Natural killer cell (primary cell): ENCODE measurements at regions not wholly inside any gene's neighbourhood (a gene's known extent, or its start where the extent isn't known, plus 50 kb on each side); places are given as distances from the start of the nearest gene placed in this dataset.

Source experiments
- ATAC-seq, 3 donors: fragments of 150-1000 bp in 2 of 3; fragments of 200-7000 bp in 1 of 3; cut with Tn5 transposase; 1 replicate in 1 of 3; 2 replicates in 2 of 3; pipeline ENCODE4 v1.10.0; 2021; ENCODE audit warnings: mild to moderate bottlenecking in 2 of 3, moderate library complexity in 2 of 3
- DNase-seq, 2 donors: peaks; one replicate each; pipeline versions ENCODE4 v3.0.0 to v3.0.0-alpha.2; 2013 to 2021; ENCODE audit warnings: mixed read lengths in 1 of 2
- H3K27ac ChIP-seq: one replicate; pipeline ENCODE4 v1.5.1; 2013; ENCODE audit warnings: mild to moderate bottlenecking, low read length
- H3K27me3 ChIP-seq: one replicate; pipeline ENCODE4 v1.6.1; 2013; ENCODE audit warnings: low read length; ENCODE audit not compliant: control insufficient read depth, insufficient read depth
- H3K36me3 ChIP-seq: one replicate; pipeline ENCODE4 v1.6.1; 2013; ENCODE audit warnings: low read length; ENCODE audit not compliant: control insufficient read depth, insufficient read depth
- H3K4me1 ChIP-seq: one replicate; pipeline ENCODE4 v1.6.1; 2013; ENCODE audit warnings: low read length; ENCODE audit not compliant: control insufficient read depth, insufficient read depth
- H3K4me3 ChIP-seq: one replicate; pipeline ENCODE4 v1.5.1; 2013; ENCODE audit warnings: low read length
- H3K9me3 ChIP-seq: one replicate; pipeline ENCODE4 v1.6.1; 2013; ENCODE audit warnings: low read length; ENCODE audit not compliant: control insufficient read depth, insufficient read depth
- H3K27ac Mint-ChIP-seq, 2 donors: one replicate each; pipeline ENCODE4 v1.8.0; 2022; ENCODE audit warnings: mild to moderate bottlenecking in 2 of 2, mixed read lengths in 2 of 2, moderate library complexity in 1 of 2
- H3K27me3 Mint-ChIP-seq, 2 donors: one replicate each; pipeline ENCODE4 v1.8.0; 2022; ENCODE audit warnings: low read depth in 2 of 2, mixed read lengths in 2 of 2
- H3K36me3 Mint-ChIP-seq: one replicate; pipeline ENCODE4 v1.8.0; 2022; ENCODE audit warnings: mixed read lengths
- H3K4me1 Mint-ChIP-seq, 2 donors: one replicate each; pipeline ENCODE4 v1.8.0; 2022; ENCODE audit warnings: mixed read lengths in 2 of 2
- H3K4me3 Mint-ChIP-seq: one replicate; pipeline ENCODE4 v1.8.0; 2022; ENCODE audit warnings: mild to moderate bottlenecking, moderate library complexity, mixed read lengths
- H3K9me3 Mint-ChIP-seq, 2 donors: one replicate each; pipeline ENCODE4 v1.8.0; 2022; ENCODE audit warnings: mixed read lengths in 2 of 2
- WGBS: methylation state at CpG from one replicate; pipeline ENCODE4 v1.1.7; 2013; ENCODE audit warnings: missing lambda C conversion rate; ENCODE audit not compliant: insufficient coverage; 5-methylcytosine and 5-hydroxymethylcytosine counted together
- intact Hi-C: fragments of 100-400 bp; cut with micrococcal nuclease; formaldehyde crosslinking; loops from one replicate; pipeline ENCODE4 v1.14.2; 2022
- TF ChIP-seq, protein P1 (sequence below): fragments of 200-600 bp; IDR thresholded peaks from one replicate; pipeline ENCODE4 v1.8.0; 2022; ENCODE audit warnings: antibody characterized with exemption

GRCh38 chr4:126895988-126896570, 736.7 kb upstream of the INTU start:
- Mint-ChIP-seq H3K4me1 (no peaks in the 10 kb centered on the region), H3K9me3 (peaks cover 15 to 25% of the 10 kb centered on the region in 2 donors), H3K27me3 (no peaks in the 10 kb centered on the region), H3K27ac (no peak overlapping the region), H3K36me3 (no peaks in the 10 kb centered on the region), H3K4me3 (no peak overlapping the region)
- TF ChIP-seq, protein P1, sequence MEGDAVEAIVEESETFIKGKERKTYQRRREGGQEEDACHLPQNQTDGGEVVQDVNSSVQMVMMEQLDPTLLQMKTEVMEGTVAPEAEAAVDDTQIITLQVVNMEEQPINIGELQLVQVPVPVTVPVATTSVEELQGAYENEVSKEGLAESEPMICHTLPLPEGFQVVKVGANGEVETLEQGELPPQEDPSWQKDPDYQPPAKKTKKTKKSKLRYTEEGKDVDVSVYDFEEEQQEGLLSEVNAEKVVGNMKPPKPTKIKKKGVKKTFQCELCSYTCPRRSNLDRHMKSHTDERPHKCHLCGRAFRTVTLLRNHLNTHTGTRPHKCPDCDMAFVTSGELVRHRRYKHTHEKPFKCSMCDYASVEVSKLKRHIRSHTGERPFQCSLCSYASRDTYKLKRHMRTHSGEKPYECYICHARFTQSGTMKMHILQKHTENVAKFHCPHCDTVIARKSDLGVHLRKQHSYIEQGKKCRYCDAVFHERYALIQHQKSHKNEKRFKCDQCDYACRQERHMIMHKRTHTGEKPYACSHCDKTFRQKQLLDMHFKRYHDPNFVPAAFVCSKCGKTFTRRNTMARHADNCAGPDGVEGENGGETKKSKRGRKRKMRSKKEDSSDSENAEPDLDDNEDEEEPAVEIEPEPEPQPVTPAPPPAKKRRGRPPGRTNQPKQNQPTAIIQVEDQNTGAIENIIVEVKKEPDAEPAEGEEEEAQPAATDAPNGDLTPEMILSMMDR, result no peak
- ATAC-seq (no peak), DNase-seq (no peak)
- no peak overlapping the region for H3K27ac ChIP-seq
- no peak overlapping the region for H3K4me3 ChIP-seq
- intact Hi-C loops, result no loop called here
- H3K36me3 ChIP-seq, result no peaks in the 10 kb centered on the region
- no peaks in the 10 kb centered on the region for H3K27me3 ChIP-seq
- H3K9me3 ChIP-seq, result peaks cover 11% of the 10 kb centered on the region
- 70% methylated on average over 2 of the region's 2 CpGs for WGBS
- no peaks in the 10 kb centered on the region for H3K4me1 ChIP-seq

GRCh38 chr4:126897038-126897437, 735.7 kb upstream of the INTU start:
- no peak overlapping the region for H3K27ac Mint-ChIP-seq
- intact Hi-C loops, result no loop called here
- DNase-seq (no peak), ATAC-seq (no peak)
- no peaks in the 10 kb centered on the region for H3K4me1 ChIP-seq
- H3K27me3 Mint-ChIP-seq, result no peaks in the 10 kb centered on the region
- TF ChIP-seq, protein P1, result no peak
- H3K4me3 ChIP-seq, result no peak overlapping the region
- H3K27me3 ChIP-seq, result no peaks in the 10 kb centered on the region
- peaks cover 11% of the 10 kb centered on the region for H3K9me3 ChIP-seq
- 72% methylated on average over 3 of the region's 3 CpGs for WGBS
- H3K9me3 Mint-ChIP-seq, result peaks cover 14 to 22% of the 10 kb centered on the region in 2 donors
- no peaks in the 10 kb centered on the region for H3K4me1 Mint-ChIP-seq
- no peak overlapping the region for H3K4me3 Mint-ChIP-seq
- H3K36me3 ChIP-seq, result no peaks in the 10 kb centered on the region
- no peak overlapping the region for H3K27ac ChIP-seq
- no peaks in the 10 kb centered on the region for H3K36me3 Mint-ChIP-seq

GRCh38 chr4:126898815-126899214, 733.9 kb upstream of the INTU start:
- no peak overlapping the region for H3K4me3 Mint-ChIP-seq
- Histone ChIP-seq H3K27me3 (no peaks in the 10 kb centered on the region), H3K36me3 (no peaks in the 10 kb centered on the region), H3K27ac (no peak overlapping the region), H3K9me3 (peaks cover 11% of the 10 kb centered on the region), H3K4me3 (no peak overlapping the region), H3K4me1 (no peaks in the 10 kb centered on the region)
- H3K36me3 Mint-ChIP-seq, result no peaks in the 10 kb centered on the region
- TF ChIP-seq, protein P1, result no peak
- H3K9me3 Mint-ChIP-seq, result peaks cover 11 to 22% of the 10 kb centered on the region in 2 donors
- no peak overlapping the region for H3K27ac Mint-ChIP-seq
- H3K4me1 Mint-ChIP-seq, result no peaks in the 10 kb centered on the region
- WGBS, result 97% methylated on average over 1 of the region's 1 CpG
- H3K27me3 Mint-ChIP-seq, result no peaks in the 10 kb centered on the region
- no peak for ATAC-seq
- DNase-seq, result no peak
- intact Hi-C loops, result no loop called here

GRCh38 chr4:126899331-126899801, 733.4 kb upstream of the INTU start:
- Mint-ChIP-seq H3K27me3 (no peaks in the 10 kb centered on the region), H3K4me1 (no peaks in the 10 kb centered on the region), H3K9me3 (peaks cover 10 to 20% of the 10 kb centered on the region in 2 donors), H3K27ac (no peak overlapping the region), H3K4me3 (no peak overlapping the region), H3K36me3 (no peaks in the 10 kb centered on the region)
- WGBS, result 40% methylated on average over 2 of the region's 2 CpGs
- Histone ChIP-seq H3K27ac (no peak overlapping the region), H3K36me3 (no peaks in the 10 kb centered on the region), H3K4me1 (no peaks in the 10 kb centered on the region), H3K27me3 (no peaks in the 10 kb centered on the region), H3K9me3 (peaks cover 11% of the 10 kb centered on the region), H3K4me3 (no peak overlapping the region)
- intact Hi-C loops, result no loop called here
- DNase-seq, result no peak
- no peak for ATAC-seq
- TF ChIP-seq, protein P1, result no peak
